ENCODE measurements at regions not wholly inside any gene's neighbourhood (a gene's known extent, or its start where the extent isn't known, plus 50 kb on each side); places are given as distances from the start of the nearest gene placed in this dataset.

GRCh38 chr16:5451641-5452040 lies 354.0 kb upstream of the EEF2KMT start:
- peaks cover 14% of the 10 kb centered on the region for H3K27me3 Mint-ChIP-seq (ENCODE audit: insufficient read depth, low read depth, poor library complexity)
- H3K27ac Mint-ChIP-seq, result no peak overlapping the region
- peaks cover 4% of the 10 kb centered on the region; the same call in 2 of the 3 replicates for H3K9me3 Mint-ChIP-seq
- H3K4me1 ChIP-seq (ENCODE audit: insufficient read depth), result peaks cover 29% of the 10 kb centered on the region
- peak overlapping the region; percentile 14; the same call in 2 of the 3 replicates for H3K4me3 Mint-ChIP-seq
- ATAC-seq (peak; percentile 81), DNase-seq (ENCODE audit: low spot score) (peak; percentile 81)
- peak overlapping the region; percentile 35; the same call in 1 of the 2 replicates for H3K4me3 ChIP-seq
- no peaks in the 10 kb centered on the region for H4K20me1 ChIP-seq (replicated peaks; ENCODE audit: insufficient read depth)
- H2AFZ ChIP-seq, result no peak overlapping the region
- H3K4me1 Mint-ChIP-seq, result peaks cover 53% of the 10 kb centered on the region
- peak; percentile 26; the same call in 1 of the 2 replicates for TF ChIP-seq ZNF462 (CRISPR knock-in tag; IDR thresholded peaks at IDR 0.05)
- no peak for TF ChIP-seq ZNF114 (CRISPR knock-in tag; IDR thresholded peaks at IDR 0.05)
- no peak for TF ChIP-seq CREB1 (CRISPR knock-in tag; IDR thresholded peaks at IDR 0.05; ENCODE audit: low read depth)
- no peak for TF ChIP-seq ZNF331 (CRISPR knock-in tag; IDR thresholded peaks at IDR 0.05; ENCODE audit: low read depth)
- no peak for TF ChIP-seq POLR2AphosphoS5 (IDR thresholded peaks at IDR 0.05; ENCODE audit: low read depth)
- TF ChIP-seq EZH2 (IDR thresholded peaks at IDR 0.05; ENCODE audit: low read depth, unreplicated experiment), result no peak
- TF ChIP-seq, protein P1, sequence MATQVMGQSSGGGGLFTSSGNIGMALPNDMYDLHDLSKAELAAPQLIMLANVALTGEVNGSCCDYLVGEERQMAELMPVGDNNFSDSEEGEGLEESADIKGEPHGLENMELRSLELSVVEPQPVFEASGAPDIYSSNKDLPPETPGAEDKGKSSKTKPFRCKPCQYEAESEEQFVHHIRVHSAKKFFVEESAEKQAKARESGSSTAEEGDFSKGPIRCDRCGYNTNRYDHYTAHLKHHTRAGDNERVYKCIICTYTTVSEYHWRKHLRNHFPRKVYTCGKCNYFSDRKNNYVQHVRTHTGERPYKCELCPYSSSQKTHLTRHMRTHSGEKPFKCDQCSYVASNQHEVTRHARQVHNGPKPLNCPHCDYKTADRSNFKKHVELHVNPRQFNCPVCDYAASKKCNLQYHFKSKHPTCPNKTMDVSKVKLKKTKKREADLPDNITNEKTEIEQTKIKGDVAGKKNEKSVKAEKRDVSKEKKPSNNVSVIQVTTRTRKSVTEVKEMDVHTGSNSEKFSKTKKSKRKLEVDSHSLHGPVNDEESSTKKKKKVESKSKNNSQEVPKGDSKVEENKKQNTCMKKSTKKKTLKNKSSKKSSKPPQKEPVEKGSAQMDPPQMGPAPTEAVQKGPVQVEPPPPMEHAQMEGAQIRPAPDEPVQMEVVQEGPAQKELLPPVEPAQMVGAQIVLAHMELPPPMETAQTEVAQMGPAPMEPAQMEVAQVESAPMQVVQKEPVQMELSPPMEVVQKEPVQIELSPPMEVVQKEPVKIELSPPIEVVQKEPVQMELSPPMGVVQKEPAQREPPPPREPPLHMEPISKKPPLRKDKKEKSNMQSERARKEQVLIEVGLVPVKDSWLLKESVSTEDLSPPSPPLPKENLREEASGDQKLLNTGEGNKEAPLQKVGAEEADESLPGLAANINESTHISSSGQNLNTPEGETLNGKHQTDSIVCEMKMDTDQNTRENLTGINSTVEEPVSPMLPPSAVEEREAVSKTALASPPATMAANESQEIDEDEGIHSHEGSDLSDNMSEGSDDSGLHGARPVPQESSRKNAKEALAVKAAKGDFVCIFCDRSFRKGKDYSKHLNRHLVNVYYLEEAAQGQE (IDR thresholded peaks at IDR 0.05; ENCODE audit: unreplicated experiment), result no peak
- no peak for TF ChIP-seq CTCF (conservative IDR thresholded peaks at IDR 0.05; ENCODE audit: low read depth in 2 of 2)
- TF ChIP-seq ETS1 (IDR thresholded peaks at IDR 0.05), result no peak
- H3K36me3 ChIP-seq (ENCODE audit: insufficient read depth), result no peaks in the 10 kb centered on the region
- no peaks in the 10 kb centered on the region for H3K79me2 ChIP-seq (replicated peaks; ENCODE audit: insufficient read depth)
- 0 out of 2 replicates have a peak overlapping the region, but pooled peaks have one; percentile 40 for H3K27ac ChIP-seq (ENCODE audit: low read depth)
- no peaks in the 10 kb centered on the region for H3K27me3 ChIP-seq (ENCODE audit: insufficient read depth)
- H3F3A ChIP-seq (replicated peaks; ENCODE audit: low read depth), result 0 out of 2 replicates have a peak, but pooled peaks cover 2% of the 10 kb centered on the region
- peak overlapping the region; percentile 68 for H3K4me2 ChIP-seq
- peaks cover 4% of the 10 kb centered on the region; the same call in 1 of the 3 replicates for H3K36me3 Mint-ChIP-seq (ENCODE audit: low read depth)
- H3K9me2 ChIP-seq (ENCODE audit: insufficient read depth), result 0 out of 2 replicates have a peak, but pooled peaks cover 2% of the 10 kb centered on the region
